ENCODE measurements at regions not wholly inside any gene's neighbourhood (a gene's known extent, or its start where the extent isn't known, plus 50 kb on each side); places are given as distances from the start of the nearest gene placed in this dataset.
"Not testable (repeated sequence)": the region's sequence is repeated elsewhere in the genome, so short reads cannot be mapped to it uniquely, and the experiment has no call there.

DNA sequence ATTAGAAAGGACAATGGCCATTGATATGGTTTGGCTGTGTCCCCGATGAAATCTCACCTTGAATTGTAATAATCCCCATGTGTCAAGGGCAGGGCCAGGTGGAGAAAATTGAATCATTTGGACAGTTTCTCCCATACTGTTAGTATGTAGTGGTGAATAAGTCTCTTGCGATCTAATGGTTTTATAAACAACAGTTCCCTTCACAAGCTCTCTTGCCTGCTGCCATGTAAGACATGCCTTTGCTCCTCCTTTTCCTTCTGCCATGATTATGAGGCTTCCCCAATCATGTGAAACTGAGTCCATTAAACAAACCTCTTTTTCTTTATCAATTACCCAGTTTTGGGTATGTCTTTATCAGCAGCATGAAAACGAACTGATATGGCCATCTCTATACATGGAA, 302.7 kb downstream of the SFMBT2 start:
- no peak for DNase-seq

DNA sequence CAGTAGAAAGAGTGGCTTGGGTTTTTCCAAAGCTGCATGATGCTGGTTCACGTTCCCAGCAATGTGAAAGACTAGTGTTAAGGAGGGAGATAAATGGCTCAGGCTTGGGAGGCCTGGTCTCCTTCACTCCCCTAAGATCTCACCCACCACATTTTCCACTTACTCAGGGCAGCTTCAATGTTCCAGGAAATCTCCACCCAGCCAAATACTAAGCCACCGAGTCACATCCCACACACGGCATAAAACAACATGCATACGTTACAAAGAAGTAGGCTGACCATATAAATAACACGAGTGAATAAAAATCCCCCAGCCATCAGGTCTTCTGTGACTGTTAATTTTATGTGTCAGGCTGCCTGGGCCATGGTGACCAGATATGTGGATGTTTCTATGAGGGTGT, 303.5 kb downstream of the SFMBT2 start:
- DNase-seq, result no peak

DNA sequence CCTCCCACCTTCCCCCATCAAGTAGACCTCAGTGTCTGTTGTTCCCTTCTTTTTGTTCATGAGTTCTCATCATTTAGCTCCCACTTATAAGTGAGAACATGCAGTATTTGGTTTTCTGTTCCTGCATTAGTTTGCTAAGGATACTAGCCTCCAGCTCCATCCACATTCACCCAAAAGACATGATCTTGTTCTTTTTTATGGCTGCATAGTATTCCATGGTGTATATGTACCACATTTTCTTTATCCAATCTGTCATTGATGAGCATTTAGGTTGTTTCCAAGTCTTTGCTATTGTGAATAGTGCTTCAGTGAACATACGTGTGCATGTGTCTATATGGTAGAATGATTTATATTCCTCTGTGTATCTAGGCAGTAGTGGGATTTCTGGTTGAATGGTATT, 306.5 kb downstream of the SFMBT2 start:
- DNase-seq, result not testable (repeated sequence)

DNA sequence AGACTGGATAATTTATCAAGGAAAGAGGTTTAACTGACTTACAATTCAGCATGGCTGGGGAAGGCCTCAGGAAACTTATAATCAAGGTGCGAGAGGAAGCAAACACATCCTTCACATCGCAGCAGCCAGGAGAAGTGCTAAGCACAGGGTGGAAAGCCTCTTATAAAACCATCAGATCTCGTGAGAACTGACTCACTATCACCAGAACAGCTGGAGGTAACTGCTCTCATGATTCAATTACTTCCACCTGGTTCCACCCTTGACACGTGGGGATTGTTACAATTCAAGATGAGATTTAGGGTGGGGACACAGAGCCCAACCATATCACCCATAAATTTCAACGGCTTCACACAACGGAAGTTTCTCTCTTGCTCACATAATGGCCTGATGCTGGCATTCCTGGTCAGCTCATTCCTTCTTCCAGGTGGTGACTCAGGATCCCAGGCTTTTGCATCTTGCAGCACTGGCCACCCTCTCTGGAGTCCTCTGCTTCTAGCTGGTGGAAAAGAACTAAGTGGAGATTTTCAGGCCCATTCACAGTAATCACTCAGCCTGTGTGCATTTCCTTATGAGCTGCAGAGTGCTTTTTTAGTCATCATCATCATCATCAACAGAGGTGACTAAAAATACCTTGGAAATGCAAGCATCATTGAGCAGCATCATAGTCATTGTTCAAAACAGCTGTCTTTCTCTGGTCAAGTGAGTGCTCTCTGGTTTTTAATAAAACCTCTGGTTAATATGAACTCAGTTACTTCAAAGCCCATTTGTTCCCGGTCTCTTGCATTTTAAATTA, 308.1 kb downstream of the SFMBT2 start:
- DNase-seq, result no peak

DNA sequence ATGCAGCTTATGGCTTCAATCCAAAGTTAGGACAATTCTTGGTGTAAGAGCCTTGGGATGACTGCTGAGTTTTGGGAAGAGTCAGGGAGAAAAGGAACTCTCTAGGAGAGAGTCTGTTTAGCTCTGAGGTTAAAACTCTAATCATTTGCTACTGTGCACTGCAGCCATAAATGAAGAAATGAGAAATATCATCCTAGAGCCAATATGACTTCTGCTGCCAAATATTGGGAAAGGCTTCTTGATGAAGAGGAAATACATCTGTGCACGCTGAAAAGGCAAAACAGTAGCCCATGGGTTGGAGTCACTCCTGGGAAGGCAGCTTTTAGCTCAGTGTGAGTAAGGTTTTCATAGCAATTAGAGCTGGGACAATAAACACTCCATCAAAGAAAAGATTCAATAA, 308.8 kb downstream of the SFMBT2 start:
- DNase-seq, result no peak

DNA sequence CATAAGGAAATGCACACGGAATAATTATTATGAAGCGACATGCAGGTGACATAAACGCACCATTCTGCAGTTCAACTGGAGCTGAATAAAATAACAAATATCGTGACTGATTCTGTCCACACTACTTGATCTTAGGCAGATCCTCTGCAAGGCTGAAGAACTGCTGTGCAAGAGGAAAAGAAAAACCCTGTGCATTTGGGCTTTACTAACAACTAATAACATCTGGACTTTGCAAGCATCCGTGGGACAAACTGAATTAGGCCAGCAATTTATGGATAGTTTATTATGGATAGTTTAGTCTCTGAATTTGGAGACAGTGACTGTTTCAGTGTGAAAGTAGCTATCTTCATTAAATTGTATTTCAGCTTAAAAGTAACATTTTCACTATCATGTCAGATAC, 309.4 kb downstream of the SFMBT2 start:
- no peak for DNase-seq

DNA sequence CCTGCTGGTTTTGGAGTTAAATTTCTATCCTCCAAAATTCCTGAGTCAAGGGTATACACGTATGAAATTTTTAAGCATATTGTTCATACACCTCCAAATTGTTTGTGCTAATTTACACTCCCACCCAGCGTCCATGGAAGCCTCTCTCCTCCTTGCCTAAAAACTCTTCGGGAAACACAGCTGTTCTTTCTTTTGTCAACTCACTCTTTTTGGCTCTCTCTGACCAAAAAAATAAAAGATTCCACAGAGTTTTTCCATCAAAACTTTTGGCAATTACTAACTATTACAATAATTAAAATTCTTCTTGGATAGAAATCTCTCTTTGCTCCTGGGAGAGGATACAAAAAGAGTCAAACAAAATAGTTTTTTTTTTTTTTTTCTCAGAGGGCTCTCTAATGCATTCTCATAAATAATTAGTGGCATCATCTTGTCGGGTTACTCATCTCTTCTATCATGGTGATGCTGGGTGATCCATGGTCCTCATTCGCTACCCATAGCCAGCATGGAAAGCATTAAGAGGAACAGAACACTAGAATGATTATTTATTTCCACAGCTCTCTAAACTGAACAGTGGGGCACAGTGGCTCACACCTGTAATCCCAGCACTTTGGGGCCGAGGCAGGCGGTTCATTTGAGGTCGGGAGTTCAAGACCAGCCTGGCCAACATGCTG, 310.7 kb downstream of the SFMBT2 start:
- no peak for DNase-seq

DNA sequence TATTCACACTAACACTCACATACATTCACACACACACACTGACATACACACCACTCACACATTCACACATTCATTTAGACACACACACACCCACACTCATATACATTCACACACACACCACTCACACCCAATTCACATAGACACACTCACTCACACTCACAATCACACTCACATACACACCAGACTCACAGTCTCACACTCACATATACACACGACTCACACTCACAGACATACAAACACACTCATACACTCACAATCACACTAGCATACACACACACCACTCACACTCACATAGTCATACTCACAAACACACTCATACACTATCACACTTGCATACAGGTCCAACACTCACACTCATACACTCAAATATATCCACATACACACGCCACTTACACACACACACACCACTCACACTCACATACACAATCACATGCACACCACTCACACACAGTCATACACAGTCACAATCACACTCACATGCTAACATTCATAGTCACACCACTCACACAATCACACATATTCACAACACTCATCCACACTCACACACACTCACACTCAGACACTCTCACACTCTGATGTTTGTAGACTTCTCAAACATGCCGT, 312.6 kb downstream of the SFMBT2 start:
- DNase-seq, result no peak

DNA sequence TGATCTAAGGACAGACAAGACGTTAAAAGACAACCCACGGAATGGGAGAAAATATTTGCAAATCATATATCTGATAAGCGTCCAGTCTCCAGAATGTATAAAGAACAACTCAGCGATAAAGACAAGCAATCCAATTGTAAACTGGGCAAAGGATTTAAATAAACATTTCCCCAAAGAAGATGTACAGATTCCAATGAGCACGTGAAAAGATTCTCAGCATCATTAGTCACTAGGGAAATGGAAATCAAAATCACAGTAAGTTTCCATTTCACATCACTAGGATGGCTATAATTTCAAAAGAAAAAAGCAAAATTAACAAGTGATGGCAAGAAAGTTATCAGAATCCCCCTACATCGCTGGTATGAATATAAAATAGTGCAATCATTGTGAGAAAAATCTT, 316.1 kb downstream of the SFMBT2 start:
- DNase-seq, result no peak

DNA sequence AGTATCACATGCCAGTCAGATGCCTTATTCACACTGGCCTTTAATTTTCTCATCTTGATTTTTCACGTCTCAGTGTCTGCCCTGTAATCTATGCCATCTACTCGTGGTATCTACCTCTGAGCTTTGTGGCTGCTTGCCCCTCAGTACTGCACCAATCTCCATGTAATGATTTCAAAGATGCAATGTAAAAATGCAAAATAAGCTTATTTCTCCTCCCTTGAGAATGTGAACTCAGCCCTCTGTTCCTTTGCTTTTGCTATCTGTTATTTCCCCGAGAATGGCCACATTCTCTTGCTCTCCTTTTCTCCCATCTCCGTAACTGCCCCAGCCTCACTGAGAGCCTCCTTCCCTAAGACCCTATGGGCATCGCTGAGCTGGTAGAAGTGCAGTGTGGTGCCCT, 317.5 kb downstream of the SFMBT2 start:
- DNase-seq, result no peak

DNA sequence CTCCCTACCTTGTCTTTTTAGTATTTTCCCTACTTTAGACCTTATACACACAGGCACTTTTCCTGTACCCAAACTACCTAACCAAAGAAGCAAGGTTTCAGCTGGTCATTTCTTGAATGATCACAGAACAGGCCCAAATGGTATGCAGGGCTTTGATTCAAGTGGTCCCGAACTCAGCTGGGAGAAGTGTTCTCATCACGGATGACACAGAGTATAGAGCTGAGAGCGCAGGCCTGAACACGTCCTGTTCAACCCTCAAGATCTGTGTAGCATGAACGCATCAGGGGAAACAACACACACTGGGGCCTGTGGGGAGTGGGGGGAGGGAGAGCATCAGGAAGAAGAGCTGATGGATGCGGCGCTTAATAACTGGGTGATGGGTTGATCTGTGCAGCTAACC, 318.2 kb downstream of the SFMBT2 start:
- no peak for DNase-seq

DNA sequence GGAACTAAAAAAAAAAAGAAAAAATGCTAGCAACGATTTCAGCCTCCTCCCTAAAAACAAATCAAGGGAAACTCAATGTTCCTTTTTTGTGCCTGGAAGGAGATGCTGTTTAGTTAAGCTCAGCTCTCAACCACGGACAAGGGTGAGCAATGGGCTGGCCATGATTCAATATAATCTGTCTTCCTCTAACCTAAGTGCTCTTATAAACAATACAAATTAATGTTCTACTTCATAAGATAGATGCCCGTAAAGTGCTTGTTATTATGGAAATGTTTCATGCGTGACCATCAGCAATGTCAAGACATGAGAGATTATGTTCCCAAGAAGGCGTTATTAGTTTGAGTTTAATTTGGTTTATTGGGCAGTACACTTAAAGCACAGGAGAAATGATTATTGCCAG, 320.3 kb downstream of the SFMBT2 start:
- DNase-seq, result no peak

DNA sequence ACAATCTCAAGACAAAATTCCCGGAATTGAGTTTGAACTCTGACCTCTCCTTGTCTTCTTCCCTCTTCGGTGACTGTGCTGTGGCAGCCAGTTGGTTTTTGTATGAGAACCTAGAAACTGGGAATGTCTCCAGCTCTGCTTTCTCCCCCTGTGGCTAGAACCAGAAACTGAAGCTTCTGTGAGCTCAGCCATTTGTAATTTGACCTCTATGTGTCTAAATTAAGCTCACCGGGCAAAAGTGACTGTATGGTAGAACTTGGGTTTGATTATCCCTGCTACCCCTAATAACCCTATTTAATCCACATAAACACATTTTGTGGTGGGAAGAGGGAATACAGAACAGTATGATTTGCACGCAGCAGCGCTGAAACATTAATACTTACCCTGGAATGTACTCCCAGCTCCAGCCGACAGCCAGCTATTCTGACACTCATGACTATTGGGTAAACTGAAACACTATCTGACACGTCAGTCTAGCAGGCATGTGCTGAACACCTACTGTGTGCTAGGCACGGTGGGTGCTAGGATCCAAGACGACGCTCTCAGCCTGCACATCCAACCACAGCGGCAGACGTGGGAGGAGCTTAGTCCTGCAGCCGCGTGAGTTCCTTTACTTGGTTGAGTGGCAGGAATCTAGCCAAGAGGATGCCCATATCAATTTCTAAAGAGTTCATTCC, 324.8 kb downstream of the SFMBT2 start:
- DNase-seq, result no peak

DNA sequence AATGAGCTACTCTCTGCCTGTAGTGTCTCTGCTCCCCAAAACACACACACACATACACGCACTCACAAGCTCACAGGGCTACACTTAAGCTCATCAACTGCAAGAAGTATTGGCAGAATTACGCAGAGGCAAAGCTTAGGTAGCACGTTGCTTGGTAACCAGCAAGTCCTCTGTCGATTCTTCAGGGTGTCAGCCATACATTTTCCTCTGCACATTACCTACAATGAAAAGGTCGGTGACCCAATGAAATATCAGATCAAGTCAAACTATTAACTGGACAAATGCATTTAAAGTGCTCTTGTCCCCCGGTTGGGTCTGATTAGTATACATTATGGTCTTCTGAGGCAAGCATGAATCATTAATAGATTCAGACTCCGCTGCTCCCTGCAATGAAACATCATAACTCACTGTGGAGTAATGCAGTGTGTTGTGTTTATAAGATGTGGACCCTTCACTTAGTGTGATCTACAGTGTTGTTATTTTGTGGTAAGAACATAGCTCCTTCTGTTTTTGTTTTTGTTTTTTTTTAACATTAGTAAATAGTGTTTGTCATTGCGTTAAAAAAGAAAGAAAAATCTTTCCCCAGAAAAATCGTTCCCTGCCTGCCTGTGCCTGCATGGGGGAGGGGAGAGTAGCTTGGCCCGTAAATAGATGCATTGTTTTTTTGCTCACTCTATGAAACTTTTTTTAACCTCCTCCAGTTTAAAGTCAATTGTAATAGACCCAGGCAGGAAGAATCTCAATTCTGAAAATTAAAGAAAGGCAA, 325.5 kb downstream of the SFMBT2 start:
- DNase-seq, result no peak

DNA sequence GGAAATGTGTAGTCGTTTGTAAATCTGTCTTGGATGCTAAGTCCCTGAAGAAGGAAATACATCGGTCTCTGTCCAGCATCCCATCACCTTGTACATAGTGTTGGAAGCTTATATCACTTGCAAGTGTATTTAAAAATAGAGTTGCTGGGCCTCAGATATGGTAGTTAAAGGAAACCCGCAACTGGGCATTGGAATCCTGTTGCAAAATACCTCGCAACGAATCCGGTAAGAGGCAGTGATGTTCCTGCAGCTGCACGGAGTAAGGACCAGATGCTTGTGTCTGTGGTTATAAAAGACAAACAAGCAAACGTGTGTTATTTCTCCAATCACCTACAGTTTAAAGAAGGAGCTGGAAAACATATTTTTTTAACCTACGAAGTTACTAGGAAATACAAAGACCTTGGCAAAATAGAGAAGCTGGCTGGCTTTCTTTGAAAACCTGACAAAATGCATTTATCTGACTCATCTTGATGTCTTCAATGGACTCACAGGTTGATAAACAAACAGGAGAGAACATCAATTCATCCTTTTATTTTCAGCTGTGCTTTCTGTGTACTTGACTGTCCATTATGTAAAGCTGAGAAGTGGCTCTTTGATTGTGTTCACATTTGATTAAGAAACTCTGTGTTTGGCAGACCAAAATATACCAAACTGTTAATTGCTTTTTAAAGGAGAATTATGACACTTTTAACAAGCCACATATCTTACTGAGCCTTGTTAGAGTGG, 326.4 kb downstream of the SFMBT2 start:
- DNase-seq, result no peak

DNA sequence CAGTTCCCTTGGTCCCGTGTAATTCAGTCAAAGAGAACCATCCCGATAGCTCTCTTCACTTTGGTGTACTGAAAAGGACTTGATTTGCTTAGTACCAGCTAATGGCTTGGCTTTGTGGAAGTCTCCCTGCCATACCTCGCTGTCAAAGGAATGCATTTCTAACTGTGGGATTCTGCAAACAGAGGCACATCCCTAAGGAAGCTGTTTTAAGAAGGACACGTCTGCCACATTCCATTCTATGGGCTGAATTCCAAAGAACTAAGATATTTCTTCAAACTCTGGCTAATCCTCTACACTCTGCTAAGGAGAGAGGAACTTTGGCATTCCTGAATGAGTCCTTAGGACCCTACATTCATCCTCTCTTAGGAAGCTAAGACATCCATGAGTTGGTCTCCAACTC, 327.9 kb downstream of the SFMBT2 start:
- no peak for DNase-seq

DNA sequence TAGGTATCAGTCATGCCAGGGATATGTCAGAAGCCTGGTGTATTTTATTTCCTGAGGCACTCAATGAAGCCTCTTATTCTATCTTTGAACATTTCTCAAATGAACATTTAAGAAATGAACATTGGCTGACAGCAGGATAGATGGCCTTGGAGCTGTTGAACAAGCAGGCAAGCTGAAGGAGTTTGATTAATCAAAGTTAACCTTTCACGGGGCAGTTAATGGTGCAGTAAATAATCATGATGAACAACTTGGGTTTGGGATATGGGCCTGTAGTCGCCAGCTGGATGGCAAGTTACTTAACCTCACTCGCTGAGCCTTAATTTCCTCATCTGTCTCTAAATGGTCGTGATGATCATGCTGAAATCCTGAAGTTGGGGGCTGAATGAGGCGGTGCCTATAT, 333.0 kb downstream of the SFMBT2 start:
- DNase-seq, result no peak

DNA sequence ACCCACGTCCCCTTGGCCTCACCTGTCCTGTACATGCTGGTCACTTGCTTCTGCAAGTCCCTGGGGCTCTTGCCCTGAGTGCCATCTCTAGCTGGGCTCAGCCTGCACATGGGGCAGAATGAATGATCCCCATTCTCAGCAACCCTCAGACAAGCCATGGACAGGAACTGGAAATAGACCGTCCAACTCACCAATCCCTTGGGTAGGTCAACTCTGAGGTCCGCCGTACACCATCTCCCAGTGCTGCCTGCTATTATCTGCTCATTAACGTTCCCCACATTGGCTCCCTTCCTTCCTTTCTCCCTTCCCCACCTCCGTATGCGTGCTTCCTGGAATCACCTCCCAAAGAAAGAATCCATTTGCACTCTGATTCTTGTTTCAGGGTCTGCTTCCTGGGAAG, 335.0 kb downstream of the SFMBT2 start:
- no peak for DNase-seq

DNA sequence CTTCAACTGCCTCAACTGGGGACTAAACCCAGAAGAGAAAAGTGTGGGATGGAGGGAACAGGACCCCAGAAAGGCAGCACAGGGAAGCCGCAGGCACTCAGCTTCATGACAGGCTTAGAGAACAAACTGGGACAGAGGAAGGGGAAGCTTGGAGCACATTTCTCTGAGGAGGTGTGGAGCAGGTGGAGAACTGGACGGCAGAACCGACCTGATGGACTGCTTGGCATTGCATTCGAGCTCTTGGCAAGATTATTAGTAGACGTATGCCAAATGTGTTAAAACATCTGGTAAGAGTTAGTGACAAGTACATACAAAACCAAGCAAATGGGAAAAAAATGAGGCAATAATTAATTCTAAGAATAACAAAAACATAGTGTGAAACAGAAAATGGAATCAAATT, 335.7 kb downstream of the SFMBT2 start:
- DNase-seq, result no peak

DNA sequence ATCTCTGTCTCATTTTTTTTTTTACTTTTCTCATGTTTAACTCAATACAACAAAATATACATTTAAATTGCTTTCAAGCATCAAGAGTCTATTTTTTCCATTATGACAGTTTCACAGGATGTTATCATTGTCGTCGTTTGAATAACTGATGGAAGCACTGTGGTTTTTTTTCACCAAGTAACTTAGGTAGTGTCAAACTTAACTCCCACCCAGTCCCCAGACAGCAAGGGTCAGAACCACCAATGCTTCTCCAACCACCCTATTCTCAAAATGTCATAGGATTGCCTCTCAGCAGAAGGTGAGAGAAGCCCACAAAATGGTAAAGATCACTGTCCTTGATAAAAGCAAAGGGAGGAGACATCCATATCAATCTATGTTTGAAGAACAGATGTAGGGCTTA, 339.4 kb downstream of the SFMBT2 start:
- no peak for DNase-seq

DNA sequence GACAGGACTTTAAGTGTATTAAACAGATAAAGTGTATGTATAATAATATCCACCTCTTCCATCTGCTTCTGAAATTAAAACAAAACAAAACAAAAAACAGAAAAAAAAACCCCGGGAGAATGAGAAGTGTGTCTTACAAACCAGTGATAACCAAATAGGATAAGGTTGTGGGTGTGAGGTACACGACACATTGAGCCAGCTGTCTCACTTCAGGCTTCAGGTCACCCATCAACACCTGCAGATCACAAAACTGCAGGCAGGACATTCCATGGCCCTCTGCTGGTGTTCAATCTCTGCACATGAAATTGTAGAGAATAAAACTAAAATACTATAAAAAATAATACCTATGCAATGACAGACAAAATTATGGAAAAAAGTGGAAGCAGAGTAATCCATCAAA, 339.9 kb downstream of the SFMBT2 start:
- no peak for DNase-seq

DNA sequence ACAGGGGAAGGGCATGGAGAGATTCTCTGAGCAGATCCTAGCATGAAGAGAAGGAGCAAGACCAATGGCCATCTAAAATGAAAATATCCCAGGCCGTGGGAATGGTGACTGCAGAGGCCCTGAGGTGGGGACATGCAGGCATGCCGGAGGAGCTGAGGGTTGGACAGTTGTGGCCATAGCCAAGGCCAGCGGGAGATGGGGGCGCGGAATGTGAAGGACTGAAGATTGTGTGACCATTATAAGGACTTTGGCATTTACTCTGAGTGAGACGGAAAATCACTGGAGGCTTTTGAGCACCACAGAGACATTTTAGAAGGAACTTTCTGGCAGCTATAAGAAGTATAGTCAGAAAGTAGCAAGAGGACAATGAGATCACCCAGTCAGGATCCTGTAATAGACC, 341.1 kb downstream of the SFMBT2 start:
- no peak for DNase-seq

Measured in activated effector memory CD4-positive, alpha-beta T cell treated with Interleukin-2 at 50 U/mL for 16 hours (primary cell).